Caco-2 (cell line): ENCODE measurements at regions not wholly inside any gene's neighbourhood (a gene's known extent, or its start where the extent isn't known, plus 50 kb on each side); places are given as distances from the start of the nearest gene placed in this dataset.
A peak's percentile ranks its signal among the peaks of the same experiment; 100 is the strongest.

Source experiments
- BruUV-seq: library from RNA; stranded (reverse); fragments of 400-500 nt; replicated peaks from 2 replicates; lab custom pipeline; 2021; lab: Mats Ljungman, UMichigan
- CTCF ChIA-PET: fragments of 300-600 bp; sonication (Branson Sonifier 250); formaldehyde crosslinking; loops from one replicate; lab custom pipeline; 2022; ENCODE audit warnings: antibody characterized with exemption; lab: Charles Lee
- POLR2A ChIA-PET: fragments of 300-600 bp; sonication (Branson Sonifier 250); formaldehyde crosslinking; loops from one replicate; lab custom pipeline; 2022; ENCODE audit warnings: antibody characterized with exemption; lab: Charles Lee
- DNase-seq, 2 experiments: peaks; one replicate each; pipeline versions ENCODE4 v3.0.0 to v3.0.0-alpha.2; 2020 to 2022
- H3K27me3 ChIP-seq: replicated peaks from 2 replicates; pipeline ENCODE4 v1.6.0; 2011; ENCODE audit warnings: low read length; ENCODE audit not compliant: control insufficient read depth, insufficient read depth
- H3K36me3 ChIP-seq: 2 replicates; pipeline ENCODE4 v1.5.1; 2011; ENCODE audit warnings: low read length; ENCODE audit not compliant: control insufficient read depth, insufficient read depth
- H3K4me1 ChIP-seq: fragments of 250-450 bp; sonication (Bioruptor Pico); 2 replicates; pipeline ENCODE4 v1.5.1; 2020; ENCODE audit warnings: mild to moderate bottlenecking
- H3K4me3 ChIP-seq: 2 replicates; pipeline ENCODE4 v1.5.1; 2011; ENCODE audit warnings: low read depth, mild to moderate bottlenecking, control low read depth, low read length
- H3K9me3 ChIP-seq: fragments of 250-450 bp; sonication (Bioruptor Pico); 2 replicates; pipeline ENCODE4 v1.5.1; 2020; ENCODE audit warnings: mild to moderate bottlenecking, moderate library complexity
- H3K27ac Mint-ChIP-seq: one replicate; pipeline ENCODE4 v1.8.0; 2022; ENCODE audit warnings: mixed read lengths; ENCODE audit not compliant: unreplicated experiment
- H3K27me3 Mint-ChIP-seq: one replicate; pipeline ENCODE4 v1.8.0; 2022; ENCODE audit warnings: mixed read lengths; ENCODE audit not compliant: insufficient read depth, unreplicated experiment
- H3K36me3 Mint-ChIP-seq: one replicate; pipeline ENCODE4 v1.8.0; 2022; ENCODE audit warnings: mild to moderate bottlenecking, mixed read lengths; ENCODE audit not compliant: insufficient read depth, unreplicated experiment
- H3K4me1 Mint-ChIP-seq: one replicate; pipeline ENCODE4 v1.8.0; 2022; ENCODE audit warnings: low read depth, mixed read lengths; ENCODE audit not compliant: unreplicated experiment
- H3K4me3 Mint-ChIP-seq: one replicate; pipeline ENCODE4 v1.8.0; 2022; ENCODE audit warnings: mild to moderate bottlenecking, moderate library complexity, mixed read lengths; ENCODE audit not compliant: unreplicated experiment
- H3K9me3 Mint-ChIP-seq: one replicate; pipeline ENCODE4 v1.8.0; 2022; ENCODE audit warnings: mixed read lengths; ENCODE audit not compliant: unreplicated experiment
- intact Hi-C: fragments of 100-400 bp; cut with micrococcal nuclease; formaldehyde crosslinking; loops from one replicate; pipeline ENCODE4 v1.10.0; 2022; ENCODE audit not compliant: unreplicated experiment
- TF ChIP-seq, protein P1 (sequence below), 2 experiments: fragments of 200-600 bp in 1 of 2; IDR thresholded peaks; 1 replicate in 1 of 2; 2 replicates in 1 of 2; pipeline versions ENCODE4 v1.5.1 to v1.8.0; 2011 to 2022; ENCODE audit warnings: antibody characterized with exemption in 1 of 2, control low read depth in 1 of 2, inconsistent platforms in 1 of 2, low read depth in 1 of 2, low read length in 1 of 2, mild to moderate bottlenecking in 1 of 2, moderate library complexity in 1 of 2; ENCODE audit not compliant: insufficient read depth in 1 of 2, severe bottlenecking in 1 of 2, unreplicated experiment in 1 of 2

DNA sequence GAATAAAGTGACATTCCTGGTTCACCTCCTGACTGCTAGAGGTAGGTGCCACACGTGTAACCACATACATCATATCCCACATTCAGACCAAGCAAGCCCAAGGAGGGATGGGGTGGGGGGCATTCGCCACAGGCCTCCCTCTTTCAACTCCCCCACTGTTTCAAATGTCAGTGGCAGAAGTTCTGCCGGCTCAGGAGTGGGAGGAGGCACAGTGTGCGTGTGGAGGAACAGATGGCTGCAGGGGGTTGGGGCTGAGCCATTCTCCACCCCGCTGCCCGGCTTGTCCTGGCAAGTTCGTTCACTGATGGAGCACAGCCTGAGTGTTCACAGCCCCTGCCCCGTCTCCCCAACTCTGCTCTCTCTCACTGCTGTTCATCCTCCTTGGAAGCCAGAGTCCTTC, 75.4 kb upstream of the TANC1 start:
- ChIA-PET POLR2A (no interaction called here), CTCF (no interaction called here)
- TF ChIP-seq, protein P1, sequence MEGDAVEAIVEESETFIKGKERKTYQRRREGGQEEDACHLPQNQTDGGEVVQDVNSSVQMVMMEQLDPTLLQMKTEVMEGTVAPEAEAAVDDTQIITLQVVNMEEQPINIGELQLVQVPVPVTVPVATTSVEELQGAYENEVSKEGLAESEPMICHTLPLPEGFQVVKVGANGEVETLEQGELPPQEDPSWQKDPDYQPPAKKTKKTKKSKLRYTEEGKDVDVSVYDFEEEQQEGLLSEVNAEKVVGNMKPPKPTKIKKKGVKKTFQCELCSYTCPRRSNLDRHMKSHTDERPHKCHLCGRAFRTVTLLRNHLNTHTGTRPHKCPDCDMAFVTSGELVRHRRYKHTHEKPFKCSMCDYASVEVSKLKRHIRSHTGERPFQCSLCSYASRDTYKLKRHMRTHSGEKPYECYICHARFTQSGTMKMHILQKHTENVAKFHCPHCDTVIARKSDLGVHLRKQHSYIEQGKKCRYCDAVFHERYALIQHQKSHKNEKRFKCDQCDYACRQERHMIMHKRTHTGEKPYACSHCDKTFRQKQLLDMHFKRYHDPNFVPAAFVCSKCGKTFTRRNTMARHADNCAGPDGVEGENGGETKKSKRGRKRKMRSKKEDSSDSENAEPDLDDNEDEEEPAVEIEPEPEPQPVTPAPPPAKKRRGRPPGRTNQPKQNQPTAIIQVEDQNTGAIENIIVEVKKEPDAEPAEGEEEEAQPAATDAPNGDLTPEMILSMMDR (IDR thresholded peaks at IDR 0.05; ENCODE audit: insufficient read depth in 1 of 2, low read depth in 1 of 2, low read length in 1 of 2, severe bottlenecking in 1 of 2, unreplicated experiment in 1 of 2): no peak
- intact Hi-C loops: no loop called here
- Histone ChIP-seq H3K4me3 (no peak overlapping the region), H3K4me1 (peaks cover 24% of the 10 kb centered on the region), H3K27me3 (no peaks in the 10 kb centered on the region), H3K9me3 (no peaks in the 10 kb centered on the region), H3K36me3 (no peaks in the 10 kb centered on the region)
- no peaks in the 10 kb centered on the region for H3K9me3 Mint-ChIP-seq
- DNase-seq: no peak
- no peak overlapping the region for H3K4me3 Mint-ChIP-seq
- no peaks in the 10 kb centered on the region for H3K27me3 Mint-ChIP-seq
- H3K36me3 Mint-ChIP-seq: no peaks in the 10 kb centered on the region
- H3K4me1 Mint-ChIP-seq: peaks cover 20% of the 10 kb centered on the region
- H3K27ac Mint-ChIP-seq: no peak overlapping the region
- BruUV-seq: no TSS peak

DNA sequence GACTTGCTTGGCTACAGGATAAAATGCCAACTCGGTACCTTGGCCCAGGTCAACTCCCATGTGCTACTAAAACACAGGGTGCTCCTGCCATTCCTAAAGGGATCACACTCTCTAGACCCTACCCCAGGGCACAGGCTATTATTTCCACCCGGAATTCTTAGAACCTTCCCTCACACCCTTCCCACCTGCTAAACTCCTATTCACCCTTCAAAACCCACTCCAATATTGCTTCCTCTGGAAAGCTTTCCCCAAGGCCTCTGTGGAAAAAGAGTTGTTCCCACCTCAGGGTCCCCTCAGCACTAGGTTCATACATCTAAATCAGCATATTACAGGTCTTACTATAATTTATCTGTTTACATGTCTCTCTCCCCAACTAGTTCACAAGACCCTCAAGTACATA, 75.0 kb upstream of the TANC1 start:
- Mint-ChIP-seq H3K27ac (peak overlapping the region; percentile 44), H3K4me1 (peaks cover 20% of the 10 kb centered on the region), H3K4me3 (no peak overlapping the region), H3K27me3 (no peaks in the 10 kb centered on the region), H3K36me3 (no peaks in the 10 kb centered on the region), H3K9me3 (no peaks in the 10 kb centered on the region)
- DNase-seq: no peak
- Histone ChIP-seq H3K27me3 (no peaks in the 10 kb centered on the region), H3K4me1 (peaks cover 24% of the 10 kb centered on the region), H3K9me3 (no peaks in the 10 kb centered on the region), H3K36me3 (no peaks in the 10 kb centered on the region), H3K4me3 (no peak overlapping the region)
- TF ChIP-seq, protein P1 (IDR thresholded peaks at IDR 0.05; ENCODE audit: insufficient read depth in 1 of 2, low read depth in 1 of 2, low read length in 1 of 2, severe bottlenecking in 1 of 2, unreplicated experiment in 1 of 2): no peak
- no TSS peak for BruUV-seq
- CTCF ChIA-PET: no interaction called here
- intact Hi-C loops: no loop called here
- POLR2A ChIA-PET: no interaction called here

DNA sequence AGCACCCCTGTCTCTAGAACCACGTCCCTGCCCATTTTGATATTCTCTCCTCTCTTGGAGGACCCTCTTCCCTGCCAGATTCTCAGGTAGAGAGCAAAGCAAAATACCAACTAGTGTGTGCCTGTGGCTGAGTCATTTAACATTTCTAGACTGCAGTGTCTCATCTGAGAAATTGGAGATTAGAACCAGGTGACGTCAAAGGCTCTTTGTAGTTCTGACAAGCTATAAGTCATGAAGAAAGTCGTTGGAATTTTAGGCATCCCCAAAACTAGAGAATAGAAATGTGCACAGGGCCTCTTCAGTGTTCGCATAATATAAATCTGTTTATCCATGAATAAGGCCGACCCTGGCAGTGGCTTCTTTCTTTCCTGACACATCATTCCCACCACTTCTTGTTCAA, 74.4 kb upstream of the TANC1 start:
- BruUV-seq: no TSS peak
- Mint-ChIP-seq H3K36me3 (no peaks in the 10 kb centered on the region), H3K9me3 (no peaks in the 10 kb centered on the region), H3K27ac (peak overlapping the region; percentile 44), H3K4me3 (peak overlapping the region; percentile 27), H3K4me1 (peaks cover 20% of the 10 kb centered on the region), H3K27me3 (no peaks in the 10 kb centered on the region)
- POLR2A ChIA-PET: no interaction called here
- intact Hi-C loops: loop anchor here (1.0 kb wide), 1 partner anchor 9 kb away; no protein-coding TSS in a partner anchor
- Histone ChIP-seq H3K4me1 (peaks cover 24% of the 10 kb centered on the region), H3K9me3 (no peaks in the 10 kb centered on the region), H3K27me3 (no peaks in the 10 kb centered on the region), H3K4me3 (no peak overlapping the region), H3K36me3 (no peaks in the 10 kb centered on the region)
- CTCF ChIA-PET: no interaction called here
- TF ChIP-seq, protein P1 (IDR thresholded peaks at IDR 0.05; ENCODE audit: insufficient read depth in 1 of 2, low read depth in 1 of 2, low read length in 1 of 2, severe bottlenecking in 1 of 2, unreplicated experiment in 1 of 2): no peak
- peak in 1 of 2 experiments; percentile 42 for DNase-seq
